SW480 (cell line): ENCODE measurements at regions not wholly inside any gene's neighbourhood (a gene's known extent, or its start where the extent isn't known, plus 50 kb on each side); places are given as distances from the start of the nearest gene placed in this dataset.
"Not testable (repeated sequence)": the region's sequence is repeated elsewhere in the genome, so short reads cannot be mapped to it uniquely, and the experiment has no call there.

Source experiments
- DNase-seq: peaks from one replicate; pipeline ENCODE4 v3.0.0-alpha.2; 2016; ENCODE audit warnings: low spot score

DNA sequence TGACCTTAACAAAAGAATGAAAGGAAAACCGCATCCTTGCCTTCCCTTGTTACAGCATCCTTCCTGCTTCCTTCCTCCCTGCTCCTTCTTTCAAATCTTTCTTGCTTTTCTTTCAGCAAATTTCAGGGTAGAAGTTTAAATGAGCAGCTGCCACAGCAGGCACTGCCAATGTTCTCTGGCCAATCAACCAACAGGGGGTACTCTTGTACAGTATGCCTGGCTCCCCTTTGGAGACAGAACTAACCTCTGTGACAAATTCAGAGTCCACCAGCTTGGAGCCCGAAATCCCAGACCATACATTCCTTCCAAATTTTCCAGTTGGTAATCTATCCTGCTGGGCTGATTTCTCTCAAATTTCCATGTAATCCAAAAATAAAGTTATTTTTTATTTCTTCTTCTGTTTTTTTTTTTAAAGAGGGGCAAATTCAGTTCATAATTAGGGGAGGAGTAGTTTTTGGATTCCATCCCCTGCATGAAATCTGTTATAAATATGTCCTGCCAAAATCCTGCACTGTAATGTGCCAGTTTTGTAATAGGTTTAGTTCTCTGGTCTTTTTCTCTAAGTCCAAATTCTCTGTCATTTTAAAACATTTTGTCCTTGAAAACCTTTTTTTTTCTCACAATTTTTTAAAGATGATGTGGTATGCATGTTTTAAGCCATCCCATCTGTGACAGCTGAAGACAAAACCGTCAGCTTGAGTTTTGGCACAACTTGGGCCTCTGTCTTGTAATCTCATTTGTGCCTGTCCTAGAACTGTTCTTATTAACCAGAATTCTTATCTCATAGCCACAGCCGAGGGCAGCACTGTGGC, 610.0 kb upstream of the LMO3 start:
- no peak for DNase-seq

DNA sequence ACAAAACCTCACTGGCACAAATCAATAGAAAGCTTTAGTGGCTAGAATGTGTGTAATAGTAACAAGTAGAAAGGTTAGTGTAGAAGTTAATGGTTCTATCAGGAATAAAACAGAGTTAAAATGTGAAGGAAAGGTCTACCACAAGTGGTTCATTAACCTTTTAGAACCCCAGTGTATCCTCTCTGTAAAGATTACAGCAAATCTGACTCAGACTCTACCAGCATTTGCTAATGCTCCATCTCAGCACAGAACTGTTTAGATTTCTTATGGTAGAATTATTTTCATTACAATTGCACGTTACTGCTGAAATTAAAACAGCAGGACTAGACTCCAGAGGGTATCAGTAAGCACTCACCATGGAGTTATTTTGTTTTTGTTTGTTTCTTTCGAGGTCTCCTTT, 609.0 kb upstream of the LMO3 start:
- DNase-seq = no peak

DNA sequence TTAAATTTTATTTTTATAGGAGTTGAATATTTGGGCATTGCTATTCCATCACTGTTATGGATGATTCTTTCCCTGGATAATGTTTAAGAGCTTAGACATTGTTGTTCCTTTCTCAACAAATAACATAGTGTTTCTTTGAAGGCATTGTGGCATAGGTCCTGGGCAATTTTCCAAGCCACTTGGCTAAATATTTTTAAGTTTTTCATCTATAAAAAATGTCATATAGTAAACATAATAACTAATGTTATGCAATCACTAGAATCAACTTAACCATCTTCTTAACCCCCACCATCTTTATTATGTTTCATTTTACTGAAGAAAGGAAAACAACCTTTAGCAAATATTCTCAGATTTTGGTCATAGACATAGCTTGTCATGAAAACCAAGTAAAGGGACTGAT, 600.6 kb upstream of the LMO3 start:
- DNase-seq = no peak

DNA sequence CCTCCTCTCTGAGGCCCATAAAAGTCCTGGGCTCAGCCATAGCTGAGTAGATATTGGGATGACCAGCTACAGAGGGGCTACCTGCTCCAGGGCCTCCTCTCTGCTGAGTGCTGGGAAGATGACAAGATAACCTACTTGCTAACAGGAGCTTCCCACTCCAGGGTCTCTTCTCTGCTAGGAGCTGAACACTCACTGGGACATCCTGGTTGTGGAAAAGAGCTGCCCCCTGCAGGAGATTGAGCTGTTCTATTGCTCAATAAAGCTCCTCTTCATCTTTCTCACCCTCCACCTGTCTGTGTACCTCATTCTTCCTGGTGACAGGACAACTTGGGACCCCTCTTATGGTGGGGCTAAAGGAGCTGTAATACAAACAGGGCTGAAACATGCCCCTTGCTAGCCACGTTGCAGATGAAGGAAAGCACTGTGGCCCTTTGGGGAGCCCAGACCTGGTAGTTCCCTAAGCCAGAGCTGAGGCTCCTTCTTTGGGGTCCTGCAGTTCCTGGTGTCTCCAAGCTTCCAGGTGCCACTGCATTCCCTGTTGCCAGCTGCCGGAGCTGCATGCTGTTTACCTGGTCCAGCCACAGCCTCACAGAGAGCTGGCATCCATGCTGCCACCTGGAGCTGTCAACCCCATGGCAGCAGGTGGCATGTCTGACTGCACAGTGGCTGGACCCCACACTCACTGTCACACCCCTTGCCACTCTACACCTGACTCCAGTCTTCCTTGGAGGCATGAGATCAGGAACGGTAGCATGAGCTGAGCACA, 598.5 kb upstream of the LMO3 start:
- no peak for DNase-seq

DNA sequence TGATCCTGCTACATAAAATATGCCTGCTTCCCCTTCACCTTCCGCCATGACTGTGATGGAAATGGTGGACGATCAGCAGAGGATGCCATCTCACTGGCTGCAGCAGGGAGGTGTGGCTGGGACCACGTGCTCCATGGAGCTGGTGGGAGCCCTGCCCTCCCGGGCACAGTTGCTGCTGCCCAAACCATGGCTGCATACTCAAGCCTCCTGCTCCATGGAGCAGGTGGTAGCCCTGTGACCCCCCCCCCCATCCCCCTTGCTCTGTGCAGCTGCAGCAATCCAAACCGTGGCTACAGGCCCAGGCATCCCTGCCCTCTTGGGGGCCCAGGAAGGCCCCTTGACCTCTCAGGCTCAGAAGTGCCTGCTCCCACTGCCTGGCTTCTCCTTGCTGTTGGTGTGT, 597.5 kb upstream of the LMO3 start:
- no peak for DNase-seq

DNA sequence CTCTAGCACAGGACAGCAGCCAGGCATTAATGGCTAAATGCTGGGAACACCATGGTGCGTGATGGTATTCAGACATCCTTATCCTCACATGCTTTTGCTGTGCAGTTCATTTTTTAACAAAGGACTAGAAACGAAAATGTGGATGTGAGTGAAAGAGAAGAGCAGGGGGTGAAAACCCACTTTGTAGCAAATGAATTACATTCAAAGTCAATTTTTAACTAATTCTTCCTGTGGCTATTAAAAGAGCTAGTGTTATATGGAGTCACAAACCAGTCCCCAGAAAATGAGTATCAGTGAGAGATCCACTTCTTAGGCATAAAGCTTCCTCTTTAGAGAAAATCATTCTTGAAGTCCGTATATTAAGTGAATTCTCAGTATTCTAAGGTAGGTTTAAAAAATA, 592.0 kb upstream of the LMO3 start:
- no peak for DNase-seq

DNA sequence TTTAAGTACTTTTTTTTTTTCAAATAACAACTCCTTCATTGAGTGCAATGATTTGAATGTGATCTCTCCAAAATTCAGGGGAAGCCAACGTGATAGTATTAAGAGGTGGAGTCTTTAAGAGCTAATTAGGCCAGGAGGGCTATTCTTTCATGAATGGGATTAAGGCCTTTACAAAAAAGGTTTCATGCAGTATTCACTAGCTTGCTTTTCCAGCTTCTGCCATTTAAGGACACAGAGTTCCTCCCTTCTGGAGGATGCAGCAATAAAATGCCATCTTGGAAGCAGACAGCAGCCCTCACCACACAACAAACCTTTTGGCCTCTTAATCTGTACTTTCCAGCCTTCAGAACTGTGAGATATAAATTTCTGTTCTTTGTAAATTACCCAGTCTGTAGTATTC, 586.8 kb upstream of the LMO3 start:
- DNase-seq = no peak

DNA sequence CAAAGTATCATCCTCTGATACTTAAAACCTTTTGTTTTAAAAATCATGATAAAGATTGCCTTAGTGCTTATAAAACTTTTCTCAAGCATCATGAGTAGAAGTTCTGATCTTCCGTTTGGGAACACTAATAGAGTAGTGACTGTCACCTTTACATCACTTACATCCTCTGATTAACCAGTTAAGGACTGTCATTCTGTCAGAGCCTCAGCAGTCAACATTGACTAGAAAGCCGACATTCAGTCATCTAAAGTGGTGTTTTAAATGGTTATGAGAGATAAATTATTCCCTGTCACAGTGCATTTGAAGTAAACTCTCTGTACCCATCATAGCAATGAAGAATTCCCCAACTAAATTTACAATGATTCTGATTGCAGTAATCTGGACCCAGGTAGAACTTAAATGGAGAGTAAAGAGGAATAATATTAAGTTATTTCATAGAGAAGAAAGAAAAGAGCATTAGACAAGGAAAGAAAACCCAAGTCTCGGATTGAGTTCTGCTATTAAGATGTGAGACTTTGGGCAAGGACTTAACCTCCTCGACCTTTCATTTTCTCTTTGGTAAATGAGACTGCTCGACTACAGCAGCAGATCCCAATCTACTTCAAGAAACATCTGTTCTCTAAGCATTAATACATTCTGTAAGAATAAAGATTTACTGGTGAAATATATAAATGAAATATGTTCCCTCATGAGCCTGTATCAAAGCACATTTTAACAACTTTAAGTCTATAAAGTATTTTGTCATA, 563.9 kb upstream of the LMO3 start:
- DNase-seq = no peak

DNA sequence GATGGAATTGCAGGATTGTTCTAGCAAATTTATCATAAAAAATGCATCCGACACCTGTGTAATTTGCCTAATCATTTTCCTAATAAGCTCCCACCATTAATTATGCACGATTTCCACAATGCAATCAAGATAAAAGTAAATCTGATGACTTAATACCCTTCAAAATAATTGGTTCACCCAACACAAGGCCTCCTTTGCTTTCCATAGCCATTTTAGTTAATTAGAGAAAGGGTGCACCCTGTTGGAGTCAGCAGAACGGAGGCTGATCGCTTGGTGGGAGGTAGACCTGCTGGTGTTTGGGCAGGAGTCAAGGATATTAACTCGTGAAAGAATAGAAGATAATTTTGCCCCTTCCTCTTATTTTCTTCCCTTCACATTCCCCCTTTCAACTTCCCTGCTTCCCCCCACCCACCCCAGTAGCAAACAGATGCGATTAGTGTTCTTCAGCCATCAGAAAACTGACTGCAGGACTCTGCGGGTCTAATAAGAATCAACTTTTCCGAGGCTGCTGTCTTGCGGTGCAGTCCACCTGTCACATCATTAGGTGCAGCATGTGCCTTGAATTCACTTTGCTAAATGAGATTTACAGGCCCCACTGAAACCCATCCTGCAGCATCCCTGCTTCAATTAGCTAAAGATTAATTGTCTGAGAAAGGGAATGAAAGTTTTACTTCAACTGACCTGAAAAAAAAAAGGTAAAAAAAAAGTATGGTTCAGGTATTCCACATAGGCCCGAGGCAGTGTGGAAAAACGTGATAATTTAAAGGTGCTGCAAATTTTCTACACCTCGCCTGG, 553.7 kb upstream of the LMO3 start:
- no peak for DNase-seq

DNA sequence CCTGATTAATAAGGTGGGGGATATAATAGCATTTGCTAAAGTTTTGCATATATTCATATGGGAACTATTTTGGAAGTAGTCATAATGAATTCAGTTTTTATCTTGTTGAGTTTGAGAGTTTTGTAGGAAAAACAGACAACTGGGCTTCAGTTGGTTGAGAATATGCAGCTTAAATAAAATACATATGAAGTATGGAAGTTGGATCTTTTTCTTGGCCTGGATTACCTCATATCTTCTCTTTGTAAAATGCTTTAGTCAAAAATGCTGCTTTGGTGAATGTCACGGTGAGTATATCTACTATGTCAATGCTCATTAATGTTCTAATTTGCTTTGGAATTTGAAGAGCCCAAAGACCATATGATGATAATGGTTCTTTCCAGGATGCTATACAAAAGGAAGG, 552.2 kb upstream of the LMO3 start:
- no peak for DNase-seq

DNA sequence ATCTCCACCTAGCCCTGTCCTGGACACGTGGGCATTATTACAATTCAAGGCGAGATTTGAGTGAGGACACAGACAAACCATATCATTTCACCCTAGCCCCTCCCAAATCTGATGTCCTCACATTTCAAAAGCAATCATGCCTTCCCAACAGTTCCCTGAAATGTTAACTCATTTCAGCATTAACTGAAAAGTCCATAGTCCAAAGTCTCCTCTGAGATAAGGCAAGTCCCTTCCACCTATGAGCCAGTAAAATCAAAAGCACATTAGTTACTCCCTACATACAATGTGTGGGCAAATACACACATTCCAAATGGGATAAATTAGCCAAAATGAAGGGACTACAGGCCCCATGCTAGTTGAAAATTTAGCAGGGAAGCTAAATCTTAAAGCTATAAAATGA, 546.0 kb upstream of the LMO3 start:
- no peak for DNase-seq

DNA sequence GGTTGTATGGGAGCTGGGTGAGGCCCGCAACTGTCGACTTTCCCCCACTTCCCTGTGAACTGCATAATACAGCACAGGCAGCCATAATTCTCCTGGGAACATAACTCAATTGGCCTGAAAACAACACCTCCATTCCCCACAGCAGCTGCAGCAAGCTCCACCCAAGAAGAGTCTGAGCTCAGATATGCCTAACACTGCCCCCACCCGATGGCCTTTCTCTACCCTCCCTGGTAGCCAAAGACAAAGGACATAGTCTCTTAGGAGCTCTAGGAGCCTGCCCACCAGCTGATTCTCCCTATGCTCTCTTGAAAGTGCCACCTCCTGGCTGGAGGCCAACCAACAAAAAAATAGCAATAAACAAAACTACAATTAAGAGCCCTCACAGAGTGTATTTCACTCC, 542.7 kb upstream of the LMO3 start:
- no peak for DNase-seq

DNA sequence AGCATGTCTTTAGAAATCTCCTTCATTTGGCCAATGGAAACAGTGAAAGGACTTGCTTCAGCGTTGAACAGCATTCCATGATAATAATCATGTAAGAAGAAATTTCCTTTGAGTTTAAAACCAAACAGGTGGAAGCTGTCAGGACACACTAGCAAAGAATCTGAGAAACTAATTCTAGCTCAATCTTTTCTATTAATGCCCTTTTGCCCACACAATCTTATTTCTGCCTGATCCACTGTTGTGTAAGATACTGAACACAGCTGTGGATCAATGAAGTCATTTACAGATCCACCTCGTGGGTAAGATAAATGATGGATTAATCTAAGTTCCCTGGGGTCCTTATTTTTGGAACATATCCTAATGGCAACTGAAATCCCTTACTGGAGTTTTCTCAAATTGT, 536.9 kb upstream of the LMO3 start:
- DNase-seq = no peak

DNA sequence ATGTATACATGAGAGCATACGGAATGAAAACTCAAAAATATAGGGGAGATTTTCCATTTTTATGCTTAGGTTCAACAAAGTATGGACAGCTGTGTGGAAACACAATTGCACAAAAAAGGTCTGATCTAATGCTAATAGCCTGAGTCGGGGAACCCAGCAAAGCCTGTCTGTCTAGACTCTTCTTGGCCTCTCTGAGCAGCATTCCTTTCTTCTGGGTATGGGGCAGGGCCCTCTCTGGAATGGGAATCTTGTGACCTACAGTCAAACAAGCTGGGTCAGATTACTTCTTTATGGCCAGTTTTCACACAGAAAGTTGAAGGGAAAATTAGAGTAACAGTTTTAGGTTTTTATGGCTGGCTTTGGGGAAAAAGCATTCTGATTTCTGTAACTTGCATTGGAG, 534.0 kb upstream of the LMO3 start:
- DNase-seq = no peak

DNA sequence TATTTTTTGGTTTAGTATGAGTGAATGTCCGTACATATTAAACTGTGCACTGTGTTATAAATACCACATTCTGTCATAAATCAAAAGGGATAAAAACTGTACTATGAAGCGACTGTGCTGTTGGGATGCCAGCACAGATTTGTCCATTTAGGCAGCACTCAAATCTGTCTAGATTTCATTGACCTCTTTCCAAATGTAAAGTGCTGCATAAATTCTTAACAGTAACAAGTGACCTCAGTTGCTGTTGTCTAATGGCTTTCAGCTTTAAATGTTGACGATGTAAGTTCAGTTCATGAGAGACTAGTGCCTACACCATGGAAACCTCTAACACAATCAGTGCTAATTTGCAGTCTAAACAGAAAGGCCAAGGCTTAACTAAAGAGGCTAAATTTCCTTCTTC, 531.4 kb upstream of the LMO3 start:
- DNase-seq = no peak

DNA sequence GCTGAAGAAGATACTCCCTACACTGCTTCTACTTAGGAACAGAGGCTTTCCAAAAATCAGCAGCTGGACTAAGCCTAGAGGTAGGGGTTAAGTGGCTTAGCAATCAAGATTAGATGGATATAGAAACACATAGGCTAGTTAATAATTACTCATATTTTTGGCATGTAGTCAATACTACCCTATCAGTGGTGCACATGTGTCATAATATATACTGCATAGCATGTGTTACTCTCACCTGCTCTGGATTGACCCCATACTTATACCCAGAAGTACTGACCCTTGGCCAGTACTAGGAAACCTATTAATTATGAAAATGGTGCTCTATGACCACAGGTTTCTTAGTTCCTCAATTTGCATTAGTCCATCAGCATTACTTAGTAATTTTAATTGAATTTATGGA, 528.4 kb upstream of the LMO3 start:
- no peak for DNase-seq

DNA sequence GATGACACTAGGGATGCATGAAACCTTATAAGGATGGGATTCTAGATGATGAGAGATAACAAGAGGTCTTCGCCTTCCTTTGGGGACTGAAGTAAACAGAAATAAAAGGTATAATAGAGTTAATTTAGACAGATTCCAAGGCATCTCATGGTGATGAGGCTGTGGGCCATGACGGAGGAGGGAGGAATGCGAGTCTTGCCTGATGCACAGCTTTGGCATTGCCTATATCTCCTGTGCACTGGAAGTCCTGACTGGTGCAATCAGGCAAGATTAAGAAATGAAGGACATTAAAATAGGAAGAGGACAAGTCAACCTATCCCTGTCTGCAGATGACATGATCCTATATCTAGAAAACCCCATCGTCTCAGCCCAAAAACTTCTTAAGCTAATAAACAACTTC, 526.4 kb upstream of the LMO3 start:
- no peak for DNase-seq

DNA sequence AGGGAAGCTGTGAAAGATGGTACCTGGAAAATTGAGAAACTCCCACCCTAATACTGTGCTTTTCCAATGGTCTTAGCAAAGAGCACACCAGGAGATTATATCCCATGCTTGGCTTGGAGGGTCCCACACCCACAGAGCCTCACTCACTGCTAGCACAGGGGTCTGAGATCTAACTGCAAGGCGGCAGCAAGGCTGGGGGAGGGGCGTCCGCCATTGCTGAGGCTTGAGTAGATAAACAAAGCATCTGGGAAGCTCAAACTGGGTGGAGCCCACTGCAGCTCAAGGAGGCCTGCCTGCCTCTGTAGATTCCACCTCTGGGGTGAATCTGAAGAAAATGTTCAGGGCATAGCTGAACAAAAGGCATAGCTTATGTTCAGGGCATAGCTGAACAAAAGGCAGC, 510.6 kb upstream of the LMO3 start:
- not testable (repeated sequence) for DNase-seq

DNA sequence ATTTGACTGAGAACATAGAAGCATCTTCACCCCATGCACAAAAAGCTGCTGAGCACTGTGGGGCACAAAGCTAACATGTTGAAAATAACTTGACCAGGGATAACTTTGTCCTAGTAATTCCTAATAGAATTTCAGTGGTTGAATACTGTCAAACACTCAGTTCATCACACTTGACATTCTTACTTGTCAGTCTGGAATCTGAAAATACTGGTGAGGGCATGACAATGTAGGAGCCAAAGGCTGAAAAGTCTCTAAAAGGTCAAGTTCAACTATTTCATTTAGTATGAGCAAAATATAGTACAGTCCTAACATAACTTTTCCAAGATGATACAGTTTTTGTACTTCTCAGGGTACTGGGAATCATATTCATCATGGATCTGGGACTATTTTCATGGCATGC, 504.4 kb upstream of the LMO3 start:
- DNase-seq = no peak

DNA sequence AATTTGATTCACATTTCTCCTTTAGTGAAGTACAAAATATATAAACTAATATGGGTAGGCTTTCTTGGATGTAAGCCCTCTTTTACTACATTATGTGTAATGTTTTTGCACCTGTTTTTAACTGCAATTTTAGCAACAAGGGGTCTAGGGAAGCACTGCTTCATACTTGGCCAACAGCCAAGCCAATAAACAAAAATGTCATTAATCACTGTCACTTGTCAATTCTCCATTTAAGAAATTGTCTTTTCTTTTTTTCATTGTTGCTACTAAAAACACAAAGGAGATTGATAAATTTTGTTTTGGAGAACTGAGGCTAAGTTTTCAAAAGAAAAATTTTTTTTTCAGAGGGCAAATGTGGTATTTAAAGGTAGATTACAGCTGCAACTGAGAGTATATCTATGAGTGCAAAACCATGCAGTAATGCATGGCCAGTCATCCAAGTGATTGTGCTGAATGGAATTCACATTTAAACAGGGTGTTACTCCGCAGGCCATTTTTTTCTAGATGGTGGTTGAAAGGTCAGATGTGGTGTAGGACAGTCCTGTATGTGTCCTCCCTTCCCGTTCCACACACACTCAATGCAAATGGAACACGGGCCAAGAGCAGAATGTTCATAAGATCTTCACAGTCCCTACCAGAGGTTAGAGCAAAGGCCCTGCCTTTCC, 503.0 kb upstream of the LMO3 start:
- DNase-seq = no peak

DNA sequence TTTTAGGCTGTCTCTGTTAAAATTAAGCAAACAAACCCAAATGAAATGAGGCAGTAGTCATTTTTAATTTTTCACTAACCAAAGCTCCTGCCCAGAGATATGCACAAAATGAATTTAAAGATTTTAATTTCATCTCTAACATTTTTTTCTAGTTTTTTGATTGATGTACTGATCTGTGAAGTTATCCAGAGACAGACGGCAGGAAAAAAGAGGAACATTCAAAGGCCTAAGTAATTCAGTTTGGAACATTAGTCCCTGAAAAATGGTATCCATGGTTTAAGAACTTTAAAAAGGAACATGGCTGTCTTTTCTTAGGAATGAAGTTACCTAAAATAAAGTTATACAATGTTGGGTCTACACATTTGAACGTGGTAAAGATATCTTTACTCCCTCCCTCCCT, 498.8 kb upstream of the LMO3 start:
- no peak for DNase-seq

DNA sequence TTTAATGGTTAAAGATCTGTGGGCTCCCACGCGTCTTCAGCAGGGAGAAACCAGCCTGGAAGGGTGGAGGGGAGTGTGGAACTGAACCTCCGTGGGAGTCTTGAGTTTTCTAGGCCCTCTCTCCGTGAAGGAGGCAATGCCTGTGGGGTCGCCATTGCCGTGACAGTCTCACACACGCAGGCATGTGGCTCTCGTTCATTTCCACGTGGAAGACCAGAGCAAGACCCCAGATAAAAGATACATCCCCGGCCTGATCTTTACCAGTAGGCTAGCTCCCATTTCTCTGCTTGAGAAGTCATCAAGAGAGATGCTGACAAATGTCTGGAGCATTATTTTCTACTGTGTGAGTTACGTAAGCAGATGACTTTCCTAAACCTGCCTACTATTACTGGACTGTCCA, 491.7 kb upstream of the LMO3 start:
- no peak for DNase-seq
